HG03460 (cell line): ENCODE measurements at regions not wholly inside any gene's neighbourhood (a gene's known extent, or its start where the extent isn't known, plus 50 kb on each side); places are given as distances from the start of the nearest gene placed in this dataset.
"Not testable (repeated sequence)": the region's sequence is repeated elsewhere in the genome, so short reads cannot be mapped to it uniquely, and the experiment has no call there.

Source experiments
- ATAC-seq: cut with Tn5 transposase; IDR thresholded peaks from one replicate; pipeline ENCODE4 v1.9.1; 2021; ENCODE audit not compliant: unreplicated experiment

DNA sequence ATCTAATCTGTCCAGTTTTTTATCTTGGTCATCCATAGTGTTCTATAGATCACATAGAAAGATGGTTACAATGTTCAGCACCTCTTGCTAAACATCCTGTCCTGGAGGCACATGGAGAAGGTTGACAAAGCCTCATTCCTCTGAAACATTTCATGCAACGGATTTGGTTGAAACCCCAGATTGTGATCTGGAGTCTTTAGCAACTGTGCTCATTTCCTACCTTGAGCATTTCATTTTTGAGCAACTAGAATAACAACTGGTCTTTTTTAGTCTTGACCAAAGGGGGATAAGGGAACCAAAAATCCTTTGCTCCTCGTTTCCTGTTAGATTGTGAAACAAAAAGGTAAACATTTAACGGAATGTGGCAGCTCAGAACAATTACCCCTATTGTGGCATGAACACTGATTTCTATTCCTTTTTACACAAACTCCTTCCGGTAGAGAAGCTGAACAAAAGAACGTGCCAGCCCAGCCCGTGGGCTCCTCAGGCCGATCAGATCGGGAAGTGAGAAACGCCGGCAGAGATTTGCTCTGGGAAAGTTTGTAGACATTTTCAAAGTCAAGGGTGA is 94.7 kb upstream of the ERRFI1 start:
- no peak for ATAC-seq

DNA sequence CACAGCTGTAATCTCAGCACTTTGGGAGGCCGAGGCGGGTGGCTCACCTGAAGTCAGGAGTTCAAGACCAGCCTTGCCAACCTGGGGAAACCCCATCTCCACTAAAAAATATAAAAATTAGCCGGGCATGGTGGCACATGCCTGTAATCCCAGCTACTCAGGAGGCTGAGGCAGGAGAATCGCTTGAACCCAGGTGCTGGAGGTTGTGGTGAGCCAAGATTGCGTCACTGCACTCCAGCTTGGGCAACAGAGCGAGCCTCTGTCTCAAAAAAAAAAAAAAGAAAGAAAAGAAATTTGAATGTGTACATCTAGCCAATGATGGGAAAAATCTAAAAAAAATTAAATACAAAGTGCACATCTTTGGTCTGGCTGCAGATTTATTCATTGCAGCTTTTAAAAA is 92.6 kb upstream of the ERRFI1 start:
- ATAC-seq = not testable (repeated sequence)

DNA sequence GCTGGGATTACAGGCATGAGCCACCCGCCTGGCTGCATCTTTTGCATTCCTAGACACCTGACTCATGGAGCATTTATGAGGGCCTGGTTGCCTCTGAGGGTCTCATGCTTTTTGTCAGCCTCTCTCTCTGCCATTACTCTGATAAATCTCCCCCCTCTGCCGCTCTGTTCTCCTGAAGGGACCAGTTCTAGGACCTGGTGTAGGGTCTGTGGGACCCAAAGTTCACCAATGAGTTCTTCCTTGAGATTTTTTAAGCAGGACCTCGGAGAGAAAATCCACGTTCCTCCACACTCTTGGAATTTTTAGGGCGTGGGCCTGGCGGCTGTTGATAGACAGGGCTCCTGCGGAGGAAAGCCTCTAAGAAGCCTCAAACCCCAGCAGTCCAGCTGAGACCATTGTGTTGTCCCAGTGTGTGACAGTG is 91.9 kb upstream of the ERRFI1 start:
- ATAC-seq = no peak

DNA sequence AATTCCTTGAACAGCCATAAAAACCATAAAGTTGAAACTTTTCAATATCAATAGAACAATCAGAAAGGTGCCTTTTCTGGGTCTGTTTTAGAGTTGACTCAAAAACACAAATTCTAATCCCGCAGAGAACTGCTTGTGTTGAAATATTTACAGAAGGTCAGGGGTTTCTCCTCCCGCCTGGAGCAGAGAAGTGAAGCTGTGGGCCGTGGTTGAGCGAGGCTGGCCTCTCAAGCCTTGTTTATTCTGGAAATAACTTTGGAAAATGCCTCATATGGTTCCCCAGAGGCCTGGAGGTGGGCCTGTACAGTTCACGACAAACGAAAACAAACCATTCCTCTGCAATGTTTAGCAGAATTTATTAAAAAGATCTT is 90.8 kb upstream of the ERRFI1 start:
- ATAC-seq = no peak

DNA sequence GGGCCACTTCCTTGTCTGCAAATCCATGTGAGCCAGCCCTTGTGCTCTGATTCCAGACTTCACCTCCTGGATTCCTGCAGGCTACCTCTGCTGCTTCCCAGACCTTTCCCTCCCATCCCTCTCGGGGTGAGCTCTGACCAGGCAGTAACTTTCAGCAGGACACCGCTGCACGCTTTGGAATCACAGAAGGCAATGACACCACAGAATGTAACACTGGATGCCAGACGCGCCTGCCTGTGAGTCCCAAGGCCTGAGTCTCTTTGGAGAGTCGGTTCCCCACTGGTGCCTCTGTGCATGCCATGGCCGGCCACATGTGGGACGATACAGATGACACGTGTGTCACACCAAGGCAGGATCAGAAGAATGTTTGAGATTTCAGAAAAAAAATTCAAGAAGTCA is 89.7 kb upstream of the ERRFI1 start:
- no peak for ATAC-seq

DNA sequence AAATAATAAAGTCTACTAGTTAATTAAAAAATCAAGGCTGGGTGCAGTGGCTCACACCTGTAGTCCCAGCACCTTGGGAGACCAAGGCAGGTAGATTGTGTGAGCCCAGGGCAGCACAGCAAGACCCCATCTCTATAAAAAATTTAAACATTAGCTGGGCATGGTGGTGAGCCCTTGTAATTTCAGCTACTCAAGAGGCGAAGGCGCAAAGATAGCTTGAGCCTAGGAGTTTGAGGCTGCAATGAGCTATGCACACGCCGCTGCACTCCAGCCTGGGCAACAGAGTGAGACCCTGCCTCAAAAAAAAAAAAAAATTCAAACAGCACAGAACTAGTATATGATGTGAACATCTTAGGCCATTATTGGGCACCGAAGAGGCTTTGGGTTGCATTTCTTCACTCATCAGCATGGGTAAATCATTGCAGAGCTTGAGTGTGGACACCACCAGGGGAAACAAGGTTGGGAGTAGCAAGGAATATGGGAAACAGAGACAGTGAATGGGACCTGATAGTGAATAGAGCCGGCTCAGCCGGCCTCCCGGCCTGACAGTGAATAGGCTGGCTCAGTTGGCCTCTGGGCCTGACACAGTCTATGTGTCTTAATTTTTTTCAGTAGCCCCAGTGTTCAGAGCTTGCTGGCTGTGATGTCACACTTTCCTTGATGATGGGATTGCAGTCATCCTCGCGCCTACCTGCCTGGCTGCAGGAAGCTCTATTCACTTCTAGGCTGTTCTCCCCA is 89.1 kb upstream of the ERRFI1 start:
- no peak for ATAC-seq

DNA sequence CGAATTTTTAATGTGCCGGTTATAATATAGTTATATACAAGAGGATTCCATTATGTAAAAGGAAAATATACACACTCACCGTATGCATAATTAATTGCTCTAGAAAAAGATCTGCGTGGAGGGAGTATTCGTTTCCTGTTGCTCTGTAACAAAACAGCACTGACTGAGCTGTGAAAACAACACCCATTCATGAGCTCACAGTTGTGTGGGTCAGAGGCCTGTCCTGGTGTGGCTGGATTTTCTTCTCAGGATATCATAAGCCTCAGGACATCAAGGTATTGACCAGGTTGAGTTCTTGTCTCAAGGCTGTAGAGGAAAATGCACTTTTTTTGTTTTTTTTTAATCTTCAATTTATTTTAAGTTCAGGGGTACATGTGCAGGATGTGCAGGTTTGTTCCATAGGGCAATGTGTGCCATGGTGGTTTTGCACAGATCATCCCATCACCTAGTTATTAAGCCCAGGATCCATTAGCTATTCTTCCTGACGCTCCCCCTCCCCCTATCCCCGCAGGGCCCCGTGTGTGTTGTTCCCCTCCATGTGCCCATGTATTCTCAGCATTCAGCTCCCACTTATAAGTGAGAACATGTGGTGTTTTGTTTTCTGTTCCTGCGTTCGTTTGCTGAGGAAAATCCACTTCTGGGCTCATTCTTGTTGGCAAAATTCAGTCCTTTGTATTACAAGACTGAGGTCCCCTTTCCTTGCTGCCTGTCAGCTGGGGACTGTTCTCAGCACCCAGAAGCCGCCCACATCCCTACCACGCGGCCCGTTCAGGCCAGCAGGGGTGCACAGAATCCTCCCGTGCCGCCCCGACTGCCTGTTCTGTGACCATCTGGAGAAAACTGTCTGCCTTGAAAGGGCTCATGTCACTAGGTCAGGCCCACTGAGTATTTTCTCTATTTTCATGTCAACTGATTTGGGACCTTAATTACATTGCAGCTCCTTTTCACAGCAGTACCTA is 87.4 kb upstream of the ERRFI1 start:
- no peak for ATAC-seq

DNA sequence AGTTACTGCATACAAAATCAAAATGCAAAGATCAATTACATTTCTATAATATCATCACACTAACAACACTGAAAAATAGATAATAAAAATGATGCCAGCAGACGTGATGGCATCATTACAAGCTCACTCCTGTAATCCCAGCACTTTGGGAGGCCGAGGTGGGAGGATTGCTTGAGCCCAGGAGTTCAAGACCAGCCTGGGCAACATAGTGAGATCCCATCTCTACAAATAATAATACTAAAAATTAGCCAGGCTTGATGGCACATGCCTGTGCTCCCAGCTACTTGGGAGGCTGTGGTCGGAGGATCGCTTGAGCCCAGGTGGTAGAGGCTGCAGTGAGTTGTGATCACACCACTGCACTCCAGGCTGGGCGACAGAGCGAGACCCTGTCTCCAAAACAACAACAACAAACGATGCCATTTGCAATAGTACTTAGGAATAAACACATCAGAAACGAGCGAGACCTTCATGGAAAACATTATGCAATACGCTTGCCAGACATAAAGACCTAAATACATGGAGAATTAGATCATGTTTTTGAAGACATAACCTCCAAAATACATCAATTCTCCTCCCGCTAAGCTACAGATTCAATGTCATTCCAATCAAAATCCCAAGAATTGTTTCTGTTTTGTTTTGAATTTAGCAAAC is 86.6 kb upstream of the ERRFI1 start:
- no peak for ATAC-seq

DNA sequence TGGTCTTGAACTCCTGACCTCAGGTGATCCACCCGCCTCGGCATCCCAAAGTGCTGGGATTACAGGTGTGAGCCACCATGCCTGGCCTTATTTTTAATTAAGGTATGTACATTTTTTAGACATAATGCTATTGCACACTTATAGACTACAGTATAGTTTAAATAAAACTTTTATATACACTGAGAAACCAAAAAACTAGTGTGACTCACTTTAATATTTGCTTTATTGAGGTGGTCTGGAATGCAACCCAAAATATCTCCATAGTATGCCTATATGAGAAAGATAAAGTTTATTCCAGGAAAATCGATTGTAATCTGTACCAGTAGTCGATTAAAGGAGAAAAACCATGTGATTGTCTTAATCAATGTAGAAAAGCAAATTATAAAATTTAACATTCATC is 85.5 kb upstream of the ERRFI1 start:
- no peak for ATAC-seq

DNA sequence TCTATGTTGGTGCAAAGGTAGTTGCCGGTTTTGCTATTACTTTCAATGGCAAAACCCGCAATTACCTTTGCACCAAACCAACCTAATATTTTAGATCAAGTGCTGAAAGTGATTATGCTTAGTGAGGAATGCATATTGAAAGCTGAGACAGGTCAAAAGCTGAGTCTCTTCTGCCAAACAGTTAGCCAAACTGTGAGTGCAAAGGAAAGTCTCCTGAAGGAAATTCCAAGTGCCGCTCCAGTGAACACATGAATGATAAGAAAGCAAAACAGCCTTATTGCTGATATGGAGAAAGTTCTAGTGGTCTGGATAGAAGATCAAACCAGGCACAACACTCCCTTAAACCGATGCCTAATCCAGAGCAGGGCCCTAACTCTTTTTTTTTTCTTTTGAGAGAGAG is 83.1 kb upstream of the ERRFI1 start:
- no peak for ATAC-seq

DNA sequence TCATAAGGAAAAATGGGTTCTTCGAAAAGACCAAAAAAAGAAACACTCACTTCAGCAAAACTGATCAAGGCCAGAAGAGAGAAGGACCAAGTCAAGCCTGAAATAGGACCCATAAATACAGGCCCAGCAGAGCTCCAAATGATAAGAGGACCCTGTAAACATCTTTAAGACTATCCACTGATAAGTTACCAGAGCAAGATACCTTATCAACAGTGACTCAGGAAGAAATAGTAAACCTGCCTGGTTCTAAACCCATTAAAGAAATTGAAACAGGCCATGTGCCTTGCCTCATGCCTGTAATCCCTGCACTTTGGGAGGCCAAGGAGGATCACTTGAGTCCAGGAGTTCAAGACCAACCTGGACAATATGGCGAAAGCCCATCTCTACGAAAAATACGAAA is 81.8 kb upstream of the ERRFI1 start:
- ATAC-seq = no peak

DNA sequence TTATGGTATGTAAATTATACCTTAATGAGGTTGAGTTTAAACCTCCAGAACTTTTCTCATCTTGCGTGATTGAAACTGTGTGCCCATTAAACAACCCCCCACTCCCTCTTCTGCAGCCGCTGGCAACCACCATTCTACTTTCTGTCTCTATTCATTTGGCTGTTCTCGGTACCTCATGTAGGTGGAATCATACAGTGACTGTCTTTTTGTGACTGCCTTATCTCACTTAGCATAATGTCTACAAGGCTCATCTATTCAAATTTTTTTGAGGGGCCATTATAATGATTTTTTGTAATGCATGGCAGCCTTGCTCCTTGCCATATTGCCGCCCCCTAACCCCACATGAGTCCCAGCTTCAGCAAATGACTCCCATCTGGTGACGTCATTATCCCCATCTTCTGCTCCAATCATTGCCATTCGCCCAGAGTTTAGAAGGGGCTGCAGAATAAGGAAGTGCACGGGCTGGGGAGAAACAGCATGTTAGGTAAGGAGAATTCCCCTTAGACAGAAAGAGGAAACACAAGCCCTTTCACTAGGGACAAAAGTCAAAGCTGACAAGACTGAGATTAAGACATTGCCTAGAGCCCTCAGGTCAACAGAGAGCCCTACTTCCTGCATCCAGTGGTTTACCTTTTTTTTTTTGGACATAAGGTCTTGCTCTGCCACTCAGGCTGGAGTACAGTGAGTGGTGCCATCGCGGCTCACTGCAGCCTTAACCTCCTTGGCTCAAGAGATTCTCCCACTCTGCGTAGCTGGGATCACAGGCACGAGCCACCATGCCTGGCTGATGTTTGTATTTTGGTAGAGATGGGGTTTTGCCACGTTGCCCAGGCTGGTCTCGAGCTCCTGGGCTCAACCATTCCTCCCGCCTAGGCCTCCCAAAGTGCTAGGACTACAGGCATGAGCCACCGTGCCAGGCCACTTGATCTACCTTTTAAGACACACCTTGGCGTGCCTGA is 78.4 kb upstream of the ERRFI1 start:
- no peak for ATAC-seq

DNA sequence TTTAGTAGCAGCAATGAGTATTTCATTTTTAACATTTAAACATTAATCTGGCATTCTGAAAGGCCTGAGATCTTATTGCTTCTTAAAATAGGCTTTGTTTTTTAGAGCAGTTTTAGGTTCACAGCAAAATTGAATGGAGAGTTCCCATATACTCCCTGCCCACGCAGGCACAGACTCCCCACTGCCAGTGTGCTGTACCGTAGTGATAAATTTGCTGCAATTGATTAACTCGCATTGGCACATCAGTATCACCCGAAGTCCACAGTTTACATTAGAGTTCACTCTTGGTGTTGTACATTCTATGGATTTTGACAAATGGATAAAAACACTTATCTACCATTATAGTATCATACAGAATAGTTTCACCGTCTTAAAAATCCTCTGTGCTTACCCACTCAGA is 71.8 kb upstream of the ERRFI1 start:
- ATAC-seq = no peak

DNA sequence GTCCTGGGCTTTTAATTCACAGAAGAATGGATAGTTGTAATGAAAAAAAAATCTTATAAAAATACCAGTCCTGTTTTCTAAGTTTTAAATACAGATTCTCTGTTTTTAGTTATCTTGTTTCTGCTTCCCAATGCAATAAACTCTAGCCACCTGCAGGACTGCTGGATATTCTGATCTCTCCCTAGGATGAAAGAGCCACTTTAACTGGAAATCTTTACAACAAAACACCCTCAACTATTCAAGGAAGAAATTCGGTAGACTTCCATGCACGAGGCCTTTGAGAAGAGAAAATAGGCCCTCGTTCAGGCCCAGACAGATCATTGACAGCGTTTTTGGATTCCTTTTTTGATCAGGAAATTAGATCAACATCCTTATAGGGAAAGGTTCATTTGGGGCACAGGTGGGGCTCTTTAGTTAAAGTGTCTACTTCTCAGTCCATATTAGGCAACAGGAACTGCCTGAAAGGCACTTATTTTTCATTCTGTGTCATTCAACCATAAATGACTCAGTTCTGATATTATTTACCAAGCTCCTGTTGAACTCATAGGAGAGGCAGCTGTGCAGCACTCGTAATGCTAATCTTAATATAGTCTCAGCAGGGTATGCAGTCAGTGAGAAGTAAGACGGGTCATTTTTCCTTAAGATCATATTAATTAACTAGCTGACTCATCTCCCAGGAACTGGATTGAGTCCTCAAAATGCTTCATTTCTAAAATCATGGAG is 71.1 kb upstream of the ERRFI1 start:
- ATAC-seq = peak; percentile 93

DNA sequence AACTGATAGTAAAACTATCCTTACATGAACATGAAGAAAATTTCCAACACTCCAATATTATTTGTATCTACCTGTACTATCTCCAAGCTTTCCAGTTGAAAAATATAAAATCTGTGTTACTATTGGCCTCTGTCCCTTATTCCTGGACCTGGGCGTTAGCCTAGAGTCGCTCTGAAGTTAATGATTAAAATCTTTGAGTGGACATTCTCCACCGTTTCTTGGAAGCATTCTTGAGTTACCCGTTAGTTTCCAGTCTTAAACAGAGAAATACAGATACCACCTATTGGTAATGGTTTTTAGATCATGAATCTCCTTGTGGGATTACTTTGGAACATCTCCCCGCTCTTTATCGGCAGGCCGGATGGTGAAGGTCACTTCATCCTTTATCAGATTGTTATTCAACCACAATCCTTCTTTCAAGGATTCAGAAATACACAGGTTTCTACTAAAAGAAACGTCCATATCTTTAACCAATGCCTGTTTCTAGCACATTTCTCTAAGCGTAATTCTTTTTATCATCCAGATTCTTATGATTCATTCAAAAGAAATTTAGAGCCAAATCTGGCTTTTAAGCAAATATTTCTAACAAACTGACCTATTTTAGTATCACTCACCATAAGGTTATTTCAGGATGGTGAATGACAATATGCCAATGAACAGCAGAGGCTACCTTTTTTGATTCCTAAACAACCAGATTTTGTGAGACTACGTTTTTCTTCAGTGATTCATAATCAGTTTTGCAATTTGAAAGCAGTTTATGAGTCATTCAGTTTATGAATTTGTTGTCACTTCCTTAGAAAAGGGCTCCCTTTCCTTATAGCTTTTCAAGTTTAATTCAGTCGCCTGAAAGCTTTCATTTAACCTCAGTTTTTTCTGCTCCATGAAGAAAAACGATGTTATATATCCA is 70.2 kb upstream of the ERRFI1 start:
- ATAC-seq = no peak

DNA sequence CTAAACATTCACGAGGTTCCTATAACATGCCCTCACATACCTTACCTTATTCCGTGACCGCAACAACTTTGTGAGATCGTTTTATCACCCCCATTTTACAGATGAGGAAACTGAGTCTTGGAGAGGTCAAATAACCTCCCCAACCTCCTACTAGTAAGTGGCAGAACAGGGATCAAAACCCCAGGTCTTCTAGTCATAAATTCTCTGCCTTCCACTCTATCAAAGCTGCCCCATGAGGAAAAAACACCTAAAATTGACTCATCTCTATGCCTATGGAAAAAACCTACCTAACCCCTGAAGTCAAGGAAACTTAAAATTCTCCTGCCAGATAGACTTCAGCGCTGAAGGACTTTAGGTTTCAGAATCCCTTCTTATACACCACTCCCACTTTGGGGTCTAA is 69.5 kb upstream of the ERRFI1 start:
- no peak for ATAC-seq

DNA sequence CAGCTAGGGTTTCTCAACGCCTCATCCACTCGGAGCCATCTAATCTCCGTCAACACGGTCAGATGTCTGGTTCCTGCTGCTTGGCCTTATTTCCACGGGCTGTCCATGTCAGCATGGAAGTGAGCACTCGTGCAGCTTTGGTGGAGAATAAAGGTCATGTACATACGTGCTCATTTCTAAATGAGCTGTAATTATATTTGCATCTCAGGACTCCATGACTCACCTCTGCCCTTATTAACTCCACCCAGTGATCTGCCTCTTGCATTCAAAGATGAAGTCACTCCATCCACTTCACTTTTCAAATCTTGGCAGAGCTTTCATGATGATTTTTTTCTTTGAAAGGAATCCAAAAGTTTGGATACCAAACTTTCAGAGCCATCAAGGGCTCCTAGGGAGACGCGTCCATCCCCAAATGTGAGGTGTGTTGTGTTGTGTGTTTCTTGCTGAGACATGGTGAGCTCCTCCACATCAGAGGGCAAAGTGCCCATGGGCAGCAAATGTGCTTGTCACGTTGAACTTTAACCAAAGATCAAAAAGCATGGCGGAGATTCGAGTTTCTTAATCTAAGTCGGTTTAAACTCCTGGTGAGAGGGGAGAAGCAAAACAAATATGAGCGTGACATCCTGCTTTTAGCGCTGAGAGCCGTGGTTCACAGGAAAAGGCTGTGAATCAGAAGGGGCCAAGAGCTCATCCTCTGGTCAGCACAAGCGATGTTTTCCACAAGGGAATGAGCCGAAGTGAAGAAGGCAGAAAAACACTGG is 68.6 kb upstream of the ERRFI1 start:
- no peak for ATAC-seq
